ENCODE measurements at regions not wholly inside any gene's neighbourhood (a gene's known extent, or its start where the extent isn't known, plus 50 kb on each side); places are given as distances from the start of the nearest gene placed in this dataset.

DNA sequence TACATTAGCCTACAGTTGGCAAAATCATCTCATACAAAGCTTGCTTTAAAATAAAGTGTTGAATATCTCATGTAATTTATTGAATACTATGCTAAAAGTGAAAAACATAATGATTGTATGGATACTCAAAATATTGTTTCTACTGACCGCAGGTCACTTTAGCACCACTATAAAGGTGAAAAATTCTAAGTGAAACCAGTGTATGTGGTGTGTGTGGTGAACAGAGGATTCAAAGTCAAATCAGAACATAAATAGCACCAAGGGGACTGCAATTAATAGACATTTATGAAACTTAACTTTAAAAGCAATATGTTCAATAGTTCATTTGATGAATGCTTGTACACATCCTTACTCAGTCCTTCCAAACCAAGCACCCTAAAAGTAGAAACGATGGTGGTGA lies 145.8 kb downstream of the AKAIN1 start:
- no peak for ATAC-seq (ENCODE audit: low read depth)

DNA sequence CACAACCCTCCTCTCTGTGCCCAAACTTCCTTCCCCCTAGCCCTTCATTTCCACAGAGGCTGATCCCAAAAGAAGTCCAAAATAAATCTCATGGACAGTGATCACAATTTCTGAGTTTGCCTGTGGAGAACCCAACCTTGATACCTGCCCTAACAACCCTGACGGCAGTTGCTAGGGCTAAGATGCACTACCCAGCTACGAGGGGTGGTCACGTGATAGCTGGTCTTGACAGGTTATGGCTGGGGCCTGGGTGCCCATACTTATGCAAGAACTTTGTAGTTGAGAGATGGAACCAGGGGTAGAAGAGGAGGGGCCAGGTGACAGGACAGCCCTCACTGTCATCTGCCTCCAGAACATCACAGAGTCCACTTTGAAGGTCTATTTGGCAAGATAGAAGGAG lies 147.9 kb downstream of the AKAIN1 start:
- no peak for ATAC-seq (ENCODE audit: low read depth)
- H3K27me3 ChIP-seq (ENCODE audit: insufficient read depth, poor library complexity, severe bottlenecking), result peaks cover 3% of the 10 kb centered on the region

More for the DNA sequence above, 145.8 kb downstream of the AKAIN1 start:
- TF ChIP-seq, protein P1, sequence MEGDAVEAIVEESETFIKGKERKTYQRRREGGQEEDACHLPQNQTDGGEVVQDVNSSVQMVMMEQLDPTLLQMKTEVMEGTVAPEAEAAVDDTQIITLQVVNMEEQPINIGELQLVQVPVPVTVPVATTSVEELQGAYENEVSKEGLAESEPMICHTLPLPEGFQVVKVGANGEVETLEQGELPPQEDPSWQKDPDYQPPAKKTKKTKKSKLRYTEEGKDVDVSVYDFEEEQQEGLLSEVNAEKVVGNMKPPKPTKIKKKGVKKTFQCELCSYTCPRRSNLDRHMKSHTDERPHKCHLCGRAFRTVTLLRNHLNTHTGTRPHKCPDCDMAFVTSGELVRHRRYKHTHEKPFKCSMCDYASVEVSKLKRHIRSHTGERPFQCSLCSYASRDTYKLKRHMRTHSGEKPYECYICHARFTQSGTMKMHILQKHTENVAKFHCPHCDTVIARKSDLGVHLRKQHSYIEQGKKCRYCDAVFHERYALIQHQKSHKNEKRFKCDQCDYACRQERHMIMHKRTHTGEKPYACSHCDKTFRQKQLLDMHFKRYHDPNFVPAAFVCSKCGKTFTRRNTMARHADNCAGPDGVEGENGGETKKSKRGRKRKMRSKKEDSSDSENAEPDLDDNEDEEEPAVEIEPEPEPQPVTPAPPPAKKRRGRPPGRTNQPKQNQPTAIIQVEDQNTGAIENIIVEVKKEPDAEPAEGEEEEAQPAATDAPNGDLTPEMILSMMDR (IDR thresholded peaks at IDR 0.05; ENCODE audit: poor library complexity, severe bottlenecking), result no peak
- DNase-seq (ENCODE audit: low spot score), result no peak
- Histone ChIP-seq H3K36me3 (ENCODE audit: low read depth) (no peaks in the 10 kb centered on the region), H3K4me1 (ENCODE audit: insufficient read depth, poor library complexity, severe bottlenecking) (no peaks in the 10 kb centered on the region), H3K27me3 (ENCODE audit: insufficient read depth, poor library complexity, severe bottlenecking) (no peaks in the 10 kb centered on the region), H3K4me3 (ENCODE audit: severe bottlenecking) (no peak overlapping the region), H3K27ac (ENCODE audit: poor library complexity, severe bottlenecking) (no peak overlapping the region), H3K9me3 (ENCODE audit: severe bottlenecking) (no peaks in the 10 kb centered on the region)

DNA sequence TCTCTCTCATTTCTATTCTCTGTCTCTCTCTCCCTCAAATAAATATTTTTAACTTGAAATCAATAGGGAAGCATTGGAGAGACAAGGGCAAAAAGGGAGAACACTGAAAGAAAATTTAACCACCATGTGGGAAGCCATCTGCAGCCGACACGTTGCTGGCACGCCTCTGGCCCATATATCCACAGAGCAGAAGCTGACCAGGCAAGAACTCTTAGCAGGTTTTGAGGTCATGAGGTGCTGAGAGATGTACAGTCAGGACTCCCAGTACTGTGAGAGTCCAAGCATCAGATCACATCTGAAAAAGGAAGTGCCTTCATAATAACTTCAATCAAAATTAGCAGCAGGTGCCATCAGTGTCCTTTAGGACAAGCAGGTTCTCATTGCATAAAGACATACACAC lies 156.6 kb downstream of the AKAIN1 start:
- H3K36me3 ChIP-seq (ENCODE audit: low read depth), result no peaks in the 10 kb centered on the region
- H3K9me3 ChIP-seq (ENCODE audit: severe bottlenecking), result peaks cover 2% of the 10 kb centered on the region
- TF ChIP-seq, protein P1 (IDR thresholded peaks at IDR 0.05; ENCODE audit: poor library complexity, severe bottlenecking), result no peak
- H3K4me3 ChIP-seq (ENCODE audit: severe bottlenecking), result no peak overlapping the region
- H3K27ac ChIP-seq (ENCODE audit: poor library complexity, severe bottlenecking), result no peak overlapping the region
- ATAC-seq (ENCODE audit: low read depth) (no peak), DNase-seq (ENCODE audit: low spot score) (no peak)
- H3K27me3 ChIP-seq (ENCODE audit: insufficient read depth, poor library complexity, severe bottlenecking), result peaks cover 3% of the 10 kb centered on the region
- H3K4me1 ChIP-seq (ENCODE audit: insufficient read depth, poor library complexity, severe bottlenecking), result no peaks in the 10 kb centered on the region

More for the DNA sequence above, 147.9 kb downstream of the AKAIN1 start:
- TF ChIP-seq, protein P1 (IDR thresholded peaks at IDR 0.05; ENCODE audit: poor library complexity, severe bottlenecking), result no peak
- Histone ChIP-seq H3K9me3 (ENCODE audit: severe bottlenecking) (no peaks in the 10 kb centered on the region), H3K27ac (ENCODE audit: poor library complexity, severe bottlenecking) (no peak overlapping the region), H3K4me3 (ENCODE audit: severe bottlenecking) (no peak overlapping the region), H3K4me1 (ENCODE audit: insufficient read depth, poor library complexity, severe bottlenecking) (no peaks in the 10 kb centered on the region), H3K36me3 (ENCODE audit: low read depth) (no peaks in the 10 kb centered on the region)
- DNase-seq (ENCODE audit: low spot score), result no peak

DNA sequence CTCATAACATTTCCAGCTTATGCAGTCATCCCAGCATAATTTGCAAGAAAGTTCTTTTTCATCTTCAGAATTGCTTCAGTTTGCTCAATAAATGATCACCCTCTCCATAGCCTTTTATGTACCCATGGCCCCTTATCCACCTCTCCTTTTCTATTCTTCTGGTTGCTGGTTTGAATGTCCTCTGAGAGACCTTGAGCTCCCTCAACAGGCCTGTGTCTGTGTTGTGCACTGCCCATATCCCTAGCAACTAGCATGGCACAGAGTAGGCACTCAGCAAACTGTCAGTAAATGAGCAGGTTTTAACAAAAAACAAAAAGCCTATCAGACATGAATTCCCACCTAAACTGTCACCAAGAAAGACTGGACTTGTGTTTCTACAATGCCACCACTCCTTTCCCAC lies 160.5 kb downstream of the AKAIN1 start:
- no peak for ATAC-seq (ENCODE audit: low read depth)

DNA sequence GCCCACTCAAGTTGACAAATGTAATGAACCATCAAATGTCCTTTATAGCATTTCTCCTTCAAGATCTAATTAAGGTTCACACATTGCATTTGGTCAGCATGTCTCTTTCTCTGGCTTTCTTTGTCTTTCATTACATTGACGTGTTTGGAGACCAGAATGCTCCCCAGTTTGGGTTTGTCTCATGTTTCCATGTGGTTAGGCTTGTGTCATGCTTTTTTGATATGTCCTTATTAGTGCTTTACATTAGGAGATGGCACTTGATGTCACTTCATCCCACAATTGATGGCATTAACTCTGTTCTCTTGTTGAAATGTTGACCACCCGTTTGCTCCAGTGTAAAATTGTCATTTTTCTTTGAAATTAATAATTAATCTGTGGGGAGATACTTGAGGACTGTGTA lies 165.8 kb downstream of the AKAIN1 start:
- TF ChIP-seq, protein P1 (IDR thresholded peaks at IDR 0.05; ENCODE audit: poor library complexity, severe bottlenecking), result no peak
- H3K36me3 ChIP-seq (ENCODE audit: low read depth), result no peaks in the 10 kb centered on the region
- H3K27me3 ChIP-seq (ENCODE audit: insufficient read depth, poor library complexity, severe bottlenecking), result no peaks in the 10 kb centered on the region
- H3K27ac ChIP-seq (ENCODE audit: poor library complexity, severe bottlenecking), result no peak overlapping the region
- peaks cover 3% of the 10 kb centered on the region for H3K9me3 ChIP-seq (ENCODE audit: severe bottlenecking)
- H3K4me1 ChIP-seq (ENCODE audit: insufficient read depth, poor library complexity, severe bottlenecking), result no peaks in the 10 kb centered on the region
- no peak overlapping the region for H3K4me3 ChIP-seq (ENCODE audit: severe bottlenecking)
- DNase-seq (ENCODE audit: low spot score) (no peak), ATAC-seq (ENCODE audit: low read depth) (no peak)

More for the DNA sequence above, 160.5 kb downstream of the AKAIN1 start:
- TF ChIP-seq, protein P1 (IDR thresholded peaks at IDR 0.05; ENCODE audit: poor library complexity, severe bottlenecking), result no peak
- Histone ChIP-seq H3K36me3 (ENCODE audit: low read depth) (no peaks in the 10 kb centered on the region), H3K27ac (ENCODE audit: poor library complexity, severe bottlenecking) (no peak overlapping the region), H3K9me3 (ENCODE audit: severe bottlenecking) (peaks cover 3% of the 10 kb centered on the region), H3K4me3 (ENCODE audit: severe bottlenecking) (no peak overlapping the region), H3K27me3 (ENCODE audit: insufficient read depth, poor library complexity, severe bottlenecking) (no peaks in the 10 kb centered on the region), H3K4me1 (ENCODE audit: insufficient read depth, poor library complexity, severe bottlenecking) (no peaks in the 10 kb centered on the region)
- DNase-seq (ENCODE audit: low spot score), result no peak

All from RWPE2 (cell line).